OCI-LY1 (cell line): ENCODE measurements at regions not wholly inside any gene's neighbourhood (a gene's known extent, or its start where the extent isn't known, plus 50 kb on each side); places are given as distances from the start of the nearest gene placed in this dataset.

Experiments
- EZH2 ChIP-seq: fragments of 200-600 bp; sonication (generic), shearing (Covaris generic); IDR thresholded peaks from 2 replicates; pipeline ENCODE4 v1.8.0; 2017; ENCODE audit warnings: borderline replicate concordance, mixed run types, mild to moderate bottlenecking, antibody characterized with exemption, low read length, moderate library complexity, mixed read lengths
- TF ChIP-seq, protein P1 (sequence below): fragments of 200-600 bp; sonication (generic), shearing (Covaris generic); IDR thresholded peaks from 2 replicates; pipeline ENCODE4 v1.5.1; 2017; ENCODE audit warnings: mild to moderate bottlenecking, antibody characterized with exemption, low read length, moderate library complexity, mixed read lengths

GRCh38 chr2:66271777-66272176 lies 163.1 kb upstream of the MEIS1 start:
- TF ChIP-seq EZH2, result no peak
- TF ChIP-seq, protein P1, sequence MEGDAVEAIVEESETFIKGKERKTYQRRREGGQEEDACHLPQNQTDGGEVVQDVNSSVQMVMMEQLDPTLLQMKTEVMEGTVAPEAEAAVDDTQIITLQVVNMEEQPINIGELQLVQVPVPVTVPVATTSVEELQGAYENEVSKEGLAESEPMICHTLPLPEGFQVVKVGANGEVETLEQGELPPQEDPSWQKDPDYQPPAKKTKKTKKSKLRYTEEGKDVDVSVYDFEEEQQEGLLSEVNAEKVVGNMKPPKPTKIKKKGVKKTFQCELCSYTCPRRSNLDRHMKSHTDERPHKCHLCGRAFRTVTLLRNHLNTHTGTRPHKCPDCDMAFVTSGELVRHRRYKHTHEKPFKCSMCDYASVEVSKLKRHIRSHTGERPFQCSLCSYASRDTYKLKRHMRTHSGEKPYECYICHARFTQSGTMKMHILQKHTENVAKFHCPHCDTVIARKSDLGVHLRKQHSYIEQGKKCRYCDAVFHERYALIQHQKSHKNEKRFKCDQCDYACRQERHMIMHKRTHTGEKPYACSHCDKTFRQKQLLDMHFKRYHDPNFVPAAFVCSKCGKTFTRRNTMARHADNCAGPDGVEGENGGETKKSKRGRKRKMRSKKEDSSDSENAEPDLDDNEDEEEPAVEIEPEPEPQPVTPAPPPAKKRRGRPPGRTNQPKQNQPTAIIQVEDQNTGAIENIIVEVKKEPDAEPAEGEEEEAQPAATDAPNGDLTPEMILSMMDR, result no peak
